Naive thymus-derived CD4-positive, alpha-beta T cell (primary cell): ENCODE measurements at regions not wholly inside any gene's neighbourhood (a gene's known extent, or its start where the extent isn't known, plus 50 kb on each side); places are given as distances from the start of the nearest gene placed in this dataset.

ENCODE experiments used
- ATAC-seq: fragments of 150-1000 bp; cut with Tn5 transposase; 2 replicates; pipeline ENCODE4 v1.10.0; 2021; ENCODE audit warnings: mild to moderate bottlenecking, moderate library complexity
- CTCF ChIA-PET: fragments of 350-600 bp; sonication (Branson Sonifier 250); formaldehyde crosslinking; loops from one replicate; lab custom pipeline; 2021; ENCODE audit warnings: antibody characterized with exemption; lab: Charles Lee
- POLR2A ChIA-PET: fragments of 350-600 bp; sonication (Branson Sonifier 250); formaldehyde crosslinking; loops from one replicate; lab custom pipeline; 2021; ENCODE audit warnings: antibody characterized with exemption, inconsistent platforms; lab: Charles Lee
- DNase-seq, 9 donors: peaks; one replicate each; pipeline versions ENCODE4 v3.0.0 to v3.0.0-alpha.2; 2020 to 2022; ENCODE audit warnings: mixed read lengths in 1 of 9
- H3K27ac ChIP-seq: one replicate; pipeline ENCODE4 v1.7.0; 2013; ENCODE audit warnings: mild to moderate bottlenecking, low read depth, low read length, moderate library complexity
- H3K27me3 ChIP-seq, 2 donors: one replicate each; pipeline ENCODE4 v1.7.0; 2013; ENCODE audit warnings: low read length in 2 of 2, mild to moderate bottlenecking in 2 of 2, moderate library complexity in 2 of 2; ENCODE audit not compliant: control insufficient read depth in 2 of 2, insufficient read depth in 2 of 2
- H3K36me3 ChIP-seq, 3 experiments: 1 replicate in 2 of 3; 2 replicates in 1 of 3; pipeline ENCODE4 v1.7.0; 2013; ENCODE audit warnings: low read length in 3 of 3, mild to moderate bottlenecking in 3 of 3, moderate library complexity in 1 of 3; ENCODE audit not compliant: insufficient read depth in 3 of 3, control insufficient read depth in 2 of 3
- H3K4me1 ChIP-seq, 2 donors: one replicate each; pipeline ENCODE4 v1.7.0; 2013; ENCODE audit warnings: low read length in 2 of 2, mild to moderate bottlenecking in 2 of 2, moderate library complexity in 1 of 2; ENCODE audit not compliant: control insufficient read depth in 2 of 2, insufficient read depth in 2 of 2
- H3K4me3 ChIP-seq: 2 replicates; pipeline ENCODE4 v1.7.0; 2013; ENCODE audit warnings: mild to moderate bottlenecking, low read length
- H3K9me3 ChIP-seq, 3 experiments: 1 replicate in 2 of 3; 2 replicates in 1 of 3; pipeline ENCODE4 v1.7.0; 2013; ENCODE audit warnings: low read length in 3 of 3; ENCODE audit not compliant: control insufficient read depth in 2 of 3
- H3K27ac Mint-ChIP-seq, 9 donors: one replicate each; pipeline ENCODE4 v1.8.0; 2020 to 2022; ENCODE audit warnings: mixed read lengths in 9 of 9, mild to moderate bottlenecking in 8 of 9, moderate library complexity in 5 of 9, inconsistent platforms in 2 of 9
- H3K27me3 Mint-ChIP-seq, 5 donors: one replicate each; pipeline ENCODE4 v1.8.0; 2021 to 2022; ENCODE audit warnings: mixed read lengths in 5 of 5, mild to moderate bottlenecking in 1 of 5
- H3K36me3 Mint-ChIP-seq, 5 donors: one replicate each; pipeline ENCODE4 v1.8.0; 2020 to 2022; ENCODE audit warnings: mixed read lengths in 5 of 5, mild to moderate bottlenecking in 3 of 5, inconsistent platforms in 1 of 5
- H3K4me1 Mint-ChIP-seq, 7 donors: one replicate each; pipeline ENCODE4 v1.8.0; 2020 to 2022; ENCODE audit warnings: mixed read lengths in 7 of 7, mild to moderate bottlenecking in 3 of 7, inconsistent platforms in 1 of 7
- H3K4me3 Mint-ChIP-seq, 10 donors: one replicate each; pipeline ENCODE4 v1.8.0; 2020 to 2022; ENCODE audit warnings: mild to moderate bottlenecking in 10 of 10, mixed read lengths in 10 of 10, moderate library complexity in 6 of 10, inconsistent platforms in 2 of 10
- H3K9me3 Mint-ChIP-seq, 11 donors: one replicate each; pipeline ENCODE4 v1.8.0; 2020 to 2022; ENCODE audit warnings: mixed read lengths in 11 of 11, mild to moderate bottlenecking in 4 of 11, inconsistent platforms in 1 of 11, moderate library complexity in 1 of 11
- intact Hi-C, 2 donors: fragments of 100-400 bp; cut with micrococcal nuclease; formaldehyde crosslinking; loops; one replicate each; pipeline ENCODE4 v1.15.1; 2023

GRCh38 chr13:44129418-44129817, 244.2 kb upstream of the SERP2 start:
- H3K36me3 Mint-ChIP-seq, result peaks cover 0 to 4% (median 0%) of the 10 kb centered on the region in 5 donors
- intact Hi-C loops, result no loop called here
- no peak overlapping the region for H3K4me3 Mint-ChIP-seq
- ChIA-PET POLR2A (no interaction called here), CTCF (no interaction called here)
- ATAC-seq, result no peak
- H3K9me3 ChIP-seq, result no peaks in the 10 kb centered on the region
- H3K27me3 Mint-ChIP-seq, result peaks cover 4 to 24% (median 11%) of the 10 kb centered on the region in 5 donors
- no peaks in the 10 kb centered on the region for H3K4me1 Mint-ChIP-seq
- no peak overlapping the region for H3K4me3 ChIP-seq
- no peaks in the 10 kb centered on the region for H3K4me1 ChIP-seq
- H3K27ac ChIP-seq, result no peak overlapping the region
- DNase-seq, result no peak
- H3K27ac Mint-ChIP-seq, result no peak overlapping the region
- H3K9me3 Mint-ChIP-seq, result peaks cover 0 to 6% (median 0%) of the 10 kb centered on the region in 11 donors
- H3K36me3 ChIP-seq, result no peaks in the 10 kb centered on the region
- no peaks in the 10 kb centered on the region for H3K27me3 ChIP-seq

GRCh38 chr13:44131069-44131614, 242.5 kb upstream of the SERP2 start:
- no peaks in the 10 kb centered on the region for H3K36me3 ChIP-seq
- H3K4me1 ChIP-seq, result no peaks in the 10 kb centered on the region
- POLR2A ChIA-PET, result no interaction called here
- no peaks in the 10 kb centered on the region for H3K27me3 ChIP-seq
- H3K27ac ChIP-seq, result no peak overlapping the region
- Mint-ChIP-seq H3K27me3 (peaks cover 4 to 24% (median 11%) of the 10 kb centered on the region in 5 donors), H3K36me3 (peaks cover 0 to 3% (median 0%) of the 10 kb centered on the region in 5 donors), H3K9me3 (no peaks in the 10 kb centered on the region), H3K4me3 (no peak overlapping the region), H3K27ac (no peak overlapping the region), H3K4me1 (no peaks in the 10 kb centered on the region)
- H3K4me3 ChIP-seq, result no peak overlapping the region
- CTCF ChIA-PET, result no interaction called here
- ATAC-seq, result no peak
- no peak for DNase-seq
- intact Hi-C loops, result no loop called here
- no peaks in the 10 kb centered on the region for H3K9me3 ChIP-seq

- H3K9me3 ChIP-seq, result no peaks in the 10 kb centered on the region
- peak; percentile 84 for ATAC-seq
- POLR2A ChIA-PET, result no interaction called here
Observed at GRCh38 chr13:44132710-44133109, 240.9 kb upstream of the SERP2 start.

GRCh38 chr13:44133626-44134025, 240.0 kb upstream of the SERP2 start:
- Mint-ChIP-seq H3K27me3 (peaks cover 11 to 24% (median 16%) of the 10 kb centered on the region in 5 donors), H3K4me3 (no peak overlapping the region), H3K9me3 (no peaks in the 10 kb centered on the region), H3K36me3 (no peaks in the 10 kb centered on the region), H3K27ac (no peak overlapping the region), H3K4me1 (no peaks in the 10 kb centered on the region)
- ATAC-seq (no peak), DNase-seq (no peak)
- ChIA-PET POLR2A (no interaction called here), CTCF (no interaction called here)
- Histone ChIP-seq H3K4me3 (no peak overlapping the region), H3K4me1 (no peaks in the 10 kb centered on the region), H3K36me3 (no peaks in the 10 kb centered on the region), H3K9me3 (no peaks in the 10 kb centered on the region), H3K27me3 (no peaks in the 10 kb centered on the region), H3K27ac (no peak overlapping the region)
- intact Hi-C loops, result no loop called here

More at GRCh38 chr13:44132710-44133109, 240.9 kb upstream of the SERP2 start:
- CTCF ChIA-PET, result no interaction called here
- Mint-ChIP-seq H3K4me3 (no peak overlapping the region), H3K27ac (no peak overlapping the region), H3K36me3 (peaks cover 0 to 1% (median 0%) of the 10 kb centered on the region in 5 donors), H3K27me3 (peaks cover 11 to 24% (median 16%) of the 10 kb centered on the region in 5 donors), H3K4me1 (no peaks in the 10 kb centered on the region), H3K9me3 (no peaks in the 10 kb centered on the region)
- no peak for DNase-seq
- H3K27ac ChIP-seq, result no peak overlapping the region
- H3K27me3 ChIP-seq, result no peaks in the 10 kb centered on the region
- no peaks in the 10 kb centered on the region for H3K36me3 ChIP-seq
- H3K4me1 ChIP-seq, result no peaks in the 10 kb centered on the region
- intact Hi-C loops, result no loop called here
- H3K4me3 ChIP-seq, result no peak overlapping the region

GRCh38 chr13:44135566-44135965, 238.1 kb upstream of the SERP2 start:
- H3K27me3 Mint-ChIP-seq, result peaks cover 7 to 28% (median 12%) of the 10 kb centered on the region in 5 donors
- no peaks in the 10 kb centered on the region for H3K9me3 Mint-ChIP-seq
- Histone ChIP-seq H3K4me1 (no peaks in the 10 kb centered on the region), H3K27ac (no peak overlapping the region), H3K9me3 (no peaks in the 10 kb centered on the region), H3K27me3 (no peaks in the 10 kb centered on the region), H3K4me3 (no peak overlapping the region), H3K36me3 (no peaks in the 10 kb centered on the region)
- H3K36me3 Mint-ChIP-seq, result no peaks in the 10 kb centered on the region
- no peak overlapping the region for H3K27ac Mint-ChIP-seq
- DNase-seq (no peak), ATAC-seq (no peak)
- ChIA-PET CTCF (no interaction called here), POLR2A (no interaction called here)
- intact Hi-C loops, result no loop called here
- no peaks in the 10 kb centered on the region for H3K4me1 Mint-ChIP-seq
- no peak overlapping the region for H3K4me3 Mint-ChIP-seq

GRCh38 chr13:44136696-44137268, 236.8 kb upstream of the SERP2 start:
- Mint-ChIP-seq H3K9me3 (no peaks in the 10 kb centered on the region), H3K4me3 (no peak overlapping the region), H3K4me1 (peaks cover 4 to 11% (median 8%) of the 10 kb centered on the region in 7 donors), H3K27ac (no peak overlapping the region), H3K27me3 (peaks cover 6 to 28% (median 7%) of the 10 kb centered on the region in 5 donors), H3K36me3 (no peaks in the 10 kb centered on the region)
- no peak overlapping the region for H3K27ac ChIP-seq
- no peaks in the 10 kb centered on the region for H3K4me1 ChIP-seq
- H3K36me3 ChIP-seq, result no peaks in the 10 kb centered on the region
- H3K4me3 ChIP-seq, result no peak overlapping the region
- ChIA-PET POLR2A (no interaction called here), CTCF (interaction anchor here (0.7 kb wide), 1 partner anchor 1765 kb away, joined by 3 read pairs; no protein-coding TSS in a partner anchor)
- intact Hi-C loops, result no loop called here
- no peaks in the 10 kb centered on the region for H3K27me3 ChIP-seq
- DNase-seq, result no peak
- no peaks in the 10 kb centered on the region for H3K9me3 ChIP-seq
- no peak for ATAC-seq

GRCh38 chr13:44137466-44137865, 236.2 kb upstream of the SERP2 start:
- H3K4me3 Mint-ChIP-seq, result no peak overlapping the region
- Histone ChIP-seq H3K4me3 (no peak overlapping the region), H3K9me3 (no peaks in the 10 kb centered on the region), H3K27me3 (no peaks in the 10 kb centered on the region), H3K36me3 (no peaks in the 10 kb centered on the region), H3K27ac (no peak overlapping the region), H3K4me1 (peaks cover 2 to 3% of the 10 kb centered on the region in 2 donors)
- H3K9me3 Mint-ChIP-seq, result no peaks in the 10 kb centered on the region
- DNase-seq (no peak), ATAC-seq (no peak)
- H3K4me1 Mint-ChIP-seq, result peaks cover 4 to 14% (median 12%) of the 10 kb centered on the region in 7 donors
- H3K27me3 Mint-ChIP-seq, result peaks cover 6 to 28% (median 7%) of the 10 kb centered on the region in 5 donors
- POLR2A ChIA-PET, result no interaction called here
- CTCF ChIA-PET, result no interaction called here
- no peaks in the 10 kb centered on the region for H3K36me3 Mint-ChIP-seq
- no peak overlapping the region for H3K27ac Mint-ChIP-seq
- intact Hi-C loops, result no loop called here
